GM13977 (cell line): ENCODE measurements at regions not wholly inside any gene's neighbourhood (a gene's known extent, or its start where the extent isn't known, plus 50 kb on each side); places are given as distances from the start of the nearest gene placed in this dataset.

Source experiments
- DNase-seq: peaks from one replicate; pipeline ENCODE4 v3.0.0; 2012; ENCODE audit warnings: low spot score
- CTCF ChIP-seq: IDR thresholded peaks from 2 replicates; pipeline ENCODE4 v1.5.1; 2012; ENCODE audit warnings: mild to moderate bottlenecking, control low read depth; ENCODE audit not compliant: insufficient read depth; ENCODE audit errors: extremely low read depth, missing control alignments
- in situ Hi-C: fragments of 300-500 bp; cut with MboI; formaldehyde crosslinking; loops from one replicate; pipeline ENCODE4 v1.12.0; 2022; ENCODE audit warnings: low sequenced_read_pairs, low pct_unique_long_range_greater_than_20kb, mixed read lengths, inconsistent platforms; ENCODE audit not compliant: unreplicated experiment

- in situ Hi-C loops, result no loop called here
- DNase-seq, result no peak
- TF ChIP-seq CTCF, result no peak
Measured at GRCh38 chr14:53563628-53564027, 393.0 kb downstream of the BMP4 start.

- no peak for TF ChIP-seq CTCF
- in situ Hi-C loops, result loop anchor here (10.0 kb wide), 1 partner anchor 52 kb away; no protein-coding TSS in a partner anchor
- DNase-seq, result no peak
Measured at GRCh38 chr14:53553221-53553620, 400.1 kb upstream of the DDHD1 start.

GRCh38 chr14:53551862-53552261 is 398.7 kb upstream of the DDHD1 start:
- TF ChIP-seq CTCF, result no peak
- in situ Hi-C loops, result loop anchor here (10.0 kb wide), 1 partner anchor 53 kb away; no protein-coding TSS in a partner anchor
- DNase-seq, result no peak

- no peak for DNase-seq
- in situ Hi-C loops, result loop anchor here (10.0 kb wide), 1 partner anchor 54 kb away; no protein-coding TSS in a partner anchor
- no peak for TF ChIP-seq CTCF
Measured at GRCh38 chr14:53550776-53551175, 397.7 kb upstream of the DDHD1 start.

- DNase-seq, result no peak
- no peak for TF ChIP-seq CTCF
- in situ Hi-C loops, result loop anchor here (10.0 to 25.0 kb wide), 2 partner anchors 55 to 787 kb away; no protein-coding TSS in a partner anchor
Measured at GRCh38 chr14:53549956-53550355, 396.8 kb upstream of the DDHD1 start.

GRCh38 chr14:53547593-53547992 is 394.5 kb upstream of the DDHD1 start:
- in situ Hi-C loops, result loop anchor here (25.0 kb wide), 1 partner anchor 790 kb away; no protein-coding TSS in a partner anchor
- no peak for DNase-seq
- TF ChIP-seq CTCF, result no peak
